Dermis microvascular lymphatic vessel endothelial cell (primary cell): ENCODE measurements at regions not wholly inside any gene's neighbourhood (a gene's known extent, or its start where the extent isn't known, plus 50 kb on each side); places are given as distances from the start of the nearest gene placed in this dataset.
"Not testable (repeated sequence)": the region's sequence is repeated elsewhere in the genome, so short reads cannot be mapped to it uniquely, and the experiment has no call there.

Source experiments
- DNase-seq, 2 donors: peaks; one replicate each; pipeline versions ENCODE4 v3.0.0 to v3.0.0-alpha.2; 2010; ENCODE audit warnings: low read depth in 2 of 2

DNA sequence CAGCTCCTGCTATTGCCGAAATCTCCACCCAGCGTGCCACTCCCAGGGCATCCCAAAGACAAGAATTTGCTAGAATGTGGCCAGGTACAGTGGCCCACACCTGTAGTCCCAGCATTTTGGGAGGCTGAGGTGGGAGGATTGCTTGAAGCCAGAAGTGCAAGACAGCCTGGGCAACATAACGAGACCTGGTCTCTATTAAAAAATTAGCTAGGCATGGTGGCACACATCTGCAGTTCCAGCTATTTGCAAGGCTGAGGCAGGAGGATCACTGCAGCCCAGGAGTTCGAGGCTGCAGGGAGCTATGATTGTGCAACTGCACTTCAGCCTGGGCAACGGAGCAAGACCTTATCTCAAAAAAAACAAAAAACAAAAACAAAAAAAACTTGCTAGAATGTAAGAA, 73.3 kb upstream of the LYZL2 start:
- no peak for DNase-seq

DNA sequence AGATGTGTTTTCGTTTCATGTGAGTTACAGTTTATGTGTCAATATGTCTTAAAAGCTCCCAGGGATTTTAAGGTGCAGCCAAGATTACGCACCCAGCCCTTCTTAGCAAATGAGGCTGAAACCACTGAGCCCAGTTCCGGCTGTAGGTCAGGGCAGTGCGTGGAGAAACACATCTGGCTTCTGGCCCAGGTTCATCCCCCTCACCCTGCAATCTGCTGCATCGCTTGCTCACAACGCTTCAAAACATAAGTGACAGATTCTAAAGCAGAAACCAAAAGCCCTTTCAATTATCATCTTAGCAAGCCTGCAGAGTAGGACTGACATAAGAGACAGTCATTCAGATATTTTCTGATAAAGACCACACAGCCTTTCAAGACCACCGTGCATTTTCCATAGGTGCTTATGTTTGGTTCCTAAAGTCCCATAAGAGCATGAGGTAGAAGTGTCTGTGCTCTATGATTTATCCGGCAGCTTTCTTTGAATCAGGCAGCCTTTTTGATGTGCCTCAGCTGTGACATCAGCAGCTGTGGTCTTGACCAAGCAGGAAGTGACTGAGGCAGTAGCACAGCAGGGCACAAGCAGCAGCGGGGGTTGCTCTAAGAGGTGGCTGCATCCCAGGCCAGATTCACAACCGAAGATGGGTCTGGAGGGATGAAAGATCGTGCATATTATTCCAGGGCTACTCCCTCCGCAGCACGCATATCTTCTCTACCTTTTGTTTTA, 72.1 kb upstream of the LYZL2 start:
- no peak for DNase-seq

DNA sequence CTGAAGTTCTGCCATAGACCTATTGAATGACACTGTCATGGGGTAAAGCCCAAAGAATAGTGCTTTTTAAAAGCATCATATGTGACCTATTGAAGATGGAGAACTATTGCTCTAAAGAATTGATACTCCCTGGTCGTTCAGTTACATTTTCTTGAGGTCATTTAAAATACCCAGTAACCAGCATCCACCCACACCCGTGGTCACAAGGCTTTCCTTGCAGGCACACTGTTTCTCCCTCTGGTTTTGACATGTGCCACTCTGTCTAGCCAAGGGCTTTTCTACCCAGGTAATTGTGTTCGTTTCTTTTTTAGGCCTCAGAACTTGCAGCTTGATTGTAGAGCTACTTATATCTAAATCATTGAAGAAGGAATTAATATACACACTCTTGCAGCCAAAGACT, 68.3 kb upstream of the LYZL2 start:
- no peak for DNase-seq

DNA sequence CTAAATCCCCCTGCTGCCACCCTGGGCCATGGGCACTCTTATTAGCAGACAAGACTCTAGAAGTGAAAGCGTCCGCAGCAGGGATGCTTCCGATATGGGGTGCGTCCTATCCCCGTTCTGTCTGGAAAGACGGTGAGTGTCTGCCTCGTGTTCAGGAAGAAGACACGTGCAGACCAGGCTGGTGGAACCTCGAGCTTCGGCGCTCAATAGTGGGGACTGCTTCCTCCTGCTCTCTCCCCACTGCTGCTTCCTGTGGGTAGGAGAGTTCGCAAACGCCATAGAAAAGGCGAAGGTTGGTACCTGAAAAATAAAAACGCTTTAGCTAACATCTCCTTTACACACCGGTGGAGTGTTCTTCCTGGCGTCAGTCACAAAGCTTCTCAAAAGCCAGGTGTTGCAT, 67.7 kb upstream of the LYZL2 start:
- not testable (repeated sequence) for DNase-seq

DNA sequence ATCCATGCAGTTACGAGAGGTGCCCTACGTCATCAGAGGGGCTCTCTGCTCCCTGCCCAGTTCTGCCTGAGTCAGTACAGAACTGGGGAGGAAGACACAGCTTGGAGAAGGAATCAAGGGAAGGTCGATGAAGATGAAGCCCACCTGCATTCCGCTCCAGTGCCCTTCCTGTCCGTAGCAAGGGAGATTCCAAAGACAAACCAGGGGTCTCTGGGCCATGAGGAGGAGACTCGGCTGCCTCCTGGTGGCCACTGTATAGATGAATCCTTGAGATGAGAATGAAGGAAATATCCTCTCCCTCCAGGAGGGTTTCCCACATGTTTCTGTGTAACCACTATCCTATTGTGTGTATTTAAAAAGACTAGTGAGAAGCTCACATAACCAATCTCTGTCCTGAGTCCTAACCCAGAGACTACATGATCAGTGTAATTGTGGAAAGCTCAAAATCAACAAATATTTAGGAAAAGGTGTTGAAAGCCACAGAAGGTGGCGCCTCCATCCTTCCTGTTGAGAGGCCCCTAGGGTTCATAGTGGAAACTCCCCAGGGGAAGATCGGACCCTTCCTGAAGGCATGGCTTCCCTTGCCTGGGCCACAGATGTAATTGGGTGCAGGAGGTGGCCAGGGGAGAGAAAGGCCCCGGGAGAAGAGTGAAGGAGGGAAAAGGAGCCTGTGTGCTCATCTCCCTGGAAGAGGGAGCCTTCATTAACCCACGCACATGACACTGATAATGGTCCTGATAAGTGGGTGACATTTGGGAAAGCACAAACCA, 67.0 kb upstream of the LYZL2 start:
- not testable (repeated sequence) for DNase-seq

DNA sequence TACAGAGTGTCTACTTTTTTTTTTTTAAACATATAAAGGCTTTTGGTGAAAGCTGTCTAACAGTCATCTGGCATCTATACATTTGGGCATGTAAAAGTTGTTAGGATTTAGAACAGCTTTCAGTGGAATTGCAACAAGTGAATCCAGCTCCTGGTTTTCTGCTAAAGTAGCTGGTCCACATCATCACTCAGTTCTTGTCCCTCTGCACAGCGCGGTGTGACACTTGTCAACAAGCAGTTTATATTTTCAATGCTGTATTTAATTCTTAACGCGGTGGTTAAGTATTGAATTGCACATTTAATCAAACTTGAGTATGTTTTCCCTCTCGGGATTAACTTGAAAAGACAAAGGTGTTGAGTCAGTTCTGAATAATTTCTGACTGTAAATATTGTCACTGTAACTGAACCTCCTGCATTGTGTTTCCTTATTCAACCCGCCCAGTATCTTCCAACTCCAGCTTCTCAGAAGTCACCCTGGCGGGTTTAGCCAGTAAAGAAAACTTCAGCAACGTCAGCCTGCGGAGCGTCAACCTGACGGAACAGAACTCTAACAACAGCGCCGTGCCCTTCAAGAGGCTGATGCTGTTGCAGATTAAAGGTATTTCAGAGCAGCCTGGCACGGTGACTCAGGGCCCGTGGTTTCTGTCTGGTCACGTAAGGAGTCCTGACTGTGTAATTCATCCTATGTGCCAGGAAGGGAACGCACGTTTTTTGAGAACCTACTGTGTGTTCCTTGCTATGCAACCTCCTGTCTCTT, 66.1 kb upstream of the LYZL2 start:
- DNase-seq: not testable (repeated sequence)

DNA sequence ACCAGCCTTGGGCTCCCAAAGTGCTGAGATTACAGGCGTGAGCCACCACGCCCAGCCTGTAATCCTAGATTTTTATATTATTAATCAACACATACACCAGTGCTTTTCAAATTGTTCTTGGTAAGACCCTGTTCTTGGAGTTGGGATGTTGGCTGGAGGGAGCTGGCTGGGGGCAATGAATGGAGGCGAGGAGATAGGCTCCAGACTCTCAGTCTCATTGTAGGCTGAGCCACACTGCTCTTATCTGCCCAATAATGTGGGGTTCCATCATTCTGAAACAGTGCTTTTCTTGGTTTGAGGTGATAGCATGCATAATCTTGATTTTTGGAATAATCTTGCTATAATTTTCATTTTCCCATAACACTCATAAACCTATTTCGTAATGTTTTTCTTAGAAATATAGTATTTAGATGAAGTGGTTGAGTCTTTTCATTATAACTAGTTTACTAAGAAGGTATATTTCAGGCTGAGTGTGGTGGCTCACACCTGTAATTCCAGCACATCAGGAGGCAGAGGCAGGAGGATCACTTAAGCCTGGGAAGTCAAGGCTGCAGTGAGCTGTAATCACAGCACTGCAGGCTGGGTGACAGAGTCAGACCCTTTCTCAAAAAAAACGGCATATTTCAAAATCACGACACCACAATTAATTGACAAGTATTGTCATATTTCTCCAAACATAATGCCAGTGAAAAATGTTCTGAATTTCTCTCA, 65.1 kb upstream of the LYZL2 start:
- DNase-seq: no peak

DNA sequence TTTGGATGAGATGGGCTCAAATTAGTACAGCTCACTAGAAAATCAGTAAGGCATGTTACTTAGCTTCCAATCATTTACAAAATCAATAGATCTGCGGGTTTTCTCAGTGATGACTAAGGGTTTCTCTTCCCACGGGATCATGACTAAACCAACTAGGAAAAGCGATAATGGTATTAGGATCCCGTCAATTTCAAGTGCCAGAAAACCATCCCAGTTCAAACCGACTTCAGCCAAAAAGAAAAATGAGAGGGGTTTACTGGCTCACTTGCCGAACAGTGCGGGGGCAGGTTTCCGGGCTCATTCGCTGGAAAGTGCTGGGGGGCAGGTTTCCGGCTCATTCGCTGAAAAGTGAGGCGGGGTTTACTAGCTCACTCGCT, 62.1 kb upstream of the LYZL2 start:
- DNase-seq: no peak

DNA sequence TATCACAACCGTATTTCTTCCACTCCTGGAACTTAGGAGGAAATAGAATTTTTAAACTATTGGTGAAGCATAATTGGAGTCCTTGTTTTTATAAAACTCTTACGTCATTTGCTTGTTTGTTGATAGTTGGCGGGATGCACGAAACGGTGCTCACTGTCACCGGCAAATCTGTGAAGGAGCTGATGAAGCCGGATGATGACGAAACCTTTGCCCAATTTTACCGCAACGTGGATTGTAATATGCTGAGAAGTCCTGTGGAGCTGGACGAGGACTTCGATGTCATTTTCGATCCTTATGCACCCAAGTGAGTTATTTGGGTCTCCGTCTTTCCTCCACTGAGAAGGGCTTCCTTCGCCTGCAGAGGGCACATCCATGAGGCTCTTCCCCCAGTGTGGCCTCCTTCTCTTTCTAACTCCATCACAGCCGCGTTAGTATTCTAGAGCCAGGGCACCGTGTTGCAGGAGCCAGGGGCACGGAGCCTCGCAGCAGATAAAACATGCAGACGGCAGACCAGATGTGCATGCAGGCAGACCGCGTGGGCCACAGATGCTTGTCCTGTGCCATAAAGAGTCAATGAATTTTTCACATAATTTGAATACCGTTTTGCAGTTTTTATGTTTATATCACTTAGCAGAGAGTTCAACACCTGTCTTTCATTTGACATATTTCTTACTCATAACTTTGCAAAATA, 61.5 kb upstream of the LYZL2 start:
- not testable (repeated sequence) for DNase-seq

DNA sequence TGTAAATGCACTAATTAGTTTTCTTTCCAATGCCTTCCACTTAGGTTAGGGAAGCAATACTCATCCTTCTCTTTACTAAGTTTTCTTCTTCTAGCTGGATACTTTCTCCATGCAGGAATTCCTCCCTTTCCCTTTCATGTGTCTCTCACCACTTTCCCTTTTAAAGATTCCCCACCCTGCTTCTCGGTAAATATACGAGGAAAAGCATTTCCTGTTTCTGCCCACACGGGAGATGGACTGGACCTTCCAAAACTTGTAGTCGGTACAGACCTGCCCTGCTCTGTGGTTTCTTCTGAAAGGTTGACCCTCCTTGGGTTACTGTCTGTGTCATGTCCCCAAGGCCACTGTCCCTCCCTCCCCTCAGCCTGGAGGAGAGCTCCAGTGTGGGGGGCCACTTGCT, 58.9 kb upstream of the LYZL2 start:
- DNase-seq: no peak

DNA sequence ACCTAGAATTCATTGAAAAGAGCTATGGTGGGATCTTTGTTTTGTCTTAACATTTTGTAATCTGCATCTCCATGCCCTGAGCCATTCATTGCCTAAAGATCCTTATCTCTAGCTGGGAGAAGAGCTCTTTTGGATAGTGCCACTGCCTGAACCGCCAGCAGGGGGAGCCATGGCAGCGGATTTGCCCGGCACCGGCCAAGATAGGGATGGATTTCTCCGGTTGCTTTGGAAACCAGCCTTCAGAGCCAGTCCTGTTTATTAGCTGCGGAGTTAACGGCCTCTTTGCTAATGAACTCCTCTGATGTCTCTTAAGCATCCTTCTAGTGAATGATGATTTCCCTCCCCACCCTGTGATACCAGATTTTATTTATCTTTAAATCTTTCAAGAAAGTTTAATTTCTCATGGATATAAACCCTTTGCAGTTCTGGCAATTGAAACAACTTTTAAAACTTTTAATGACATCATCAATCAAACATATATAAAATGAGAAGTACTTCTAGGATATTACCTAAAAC, 58.2 kb upstream of the LYZL2 start:
- peak; percentile 26 to 73 for DNase-seq

DNA sequence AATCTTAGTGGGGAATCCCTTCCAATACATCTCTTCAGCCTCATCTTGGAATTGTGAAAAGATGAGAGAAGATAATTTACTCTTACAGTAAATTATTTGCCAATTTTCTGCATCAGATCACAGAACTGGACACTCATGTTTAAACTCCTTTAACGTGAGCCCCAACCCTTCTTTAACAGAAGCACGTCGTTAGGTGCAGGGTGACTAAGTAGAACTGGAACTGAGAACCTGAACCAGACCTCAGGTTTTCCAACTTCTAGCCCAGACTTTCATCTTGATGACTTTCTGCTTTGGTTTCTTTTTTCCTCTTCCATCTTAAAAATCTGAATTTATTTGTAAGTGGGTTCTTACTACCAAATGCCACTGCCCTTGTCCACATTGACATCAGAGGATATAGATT, 57.2 kb upstream of the LYZL2 start:
- DNase-seq: no peak

DNA sequence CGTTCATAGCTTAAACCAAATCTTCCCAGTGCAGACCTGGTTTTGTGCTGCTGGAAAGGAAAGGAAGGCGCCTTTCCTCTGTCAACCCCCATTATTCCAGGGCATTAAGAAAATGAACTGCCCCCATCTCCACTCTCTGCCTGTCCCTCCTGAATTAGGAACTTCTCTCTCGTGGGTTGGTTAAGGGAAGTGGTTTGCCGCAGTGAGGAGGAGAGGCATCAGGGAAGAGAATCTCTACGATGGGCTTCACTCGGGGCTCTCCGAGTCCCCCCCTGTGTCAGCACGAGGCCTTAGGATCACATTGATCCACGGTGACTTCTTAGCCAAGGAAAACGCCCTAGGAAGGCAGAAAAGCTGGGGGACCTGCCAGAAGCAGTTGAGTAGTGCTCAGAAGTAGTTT, 53.9 kb upstream of the LYZL2 start:
- DNase-seq: no peak

DNA sequence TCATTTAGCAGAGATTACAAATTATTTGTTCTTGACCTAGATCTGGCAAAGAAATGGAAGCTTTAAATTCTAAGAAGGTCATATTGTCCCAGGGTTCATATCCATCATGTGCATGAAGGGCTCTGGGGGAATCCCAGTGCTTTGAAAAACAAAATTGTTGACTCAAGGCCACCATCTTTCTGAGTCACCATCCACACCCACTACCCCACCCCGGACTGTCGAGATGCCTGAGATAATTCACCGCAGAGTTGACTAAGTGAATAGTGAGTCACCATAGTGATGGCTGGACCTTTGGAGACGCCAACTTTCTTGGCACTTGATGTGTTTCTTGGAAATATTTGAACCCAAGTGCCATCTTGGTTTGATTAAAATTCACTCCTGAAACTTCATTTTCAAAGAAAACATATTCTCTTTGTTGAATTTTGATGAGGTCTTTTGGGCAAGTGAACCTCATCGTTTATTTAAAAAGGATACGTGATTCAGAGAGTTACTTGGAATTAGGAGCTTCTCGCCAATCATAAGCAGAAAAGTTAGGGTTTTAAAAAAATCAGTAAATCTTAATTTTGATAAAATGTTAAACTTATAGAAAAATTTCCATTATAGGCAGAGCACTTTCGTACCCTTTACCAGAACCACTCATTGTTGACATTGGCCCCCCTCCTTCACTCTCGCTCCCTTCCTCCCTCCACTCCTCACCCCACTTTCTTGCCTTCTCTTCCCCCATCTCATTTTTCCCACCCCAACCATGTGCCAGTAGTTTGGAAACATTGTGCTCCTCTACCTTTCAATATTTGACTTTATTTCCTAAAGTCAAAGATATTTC, 53.0 kb upstream of the LYZL2 start:
- DNase-seq: peak in 1 of 2 donors; percentile 68

DNA sequence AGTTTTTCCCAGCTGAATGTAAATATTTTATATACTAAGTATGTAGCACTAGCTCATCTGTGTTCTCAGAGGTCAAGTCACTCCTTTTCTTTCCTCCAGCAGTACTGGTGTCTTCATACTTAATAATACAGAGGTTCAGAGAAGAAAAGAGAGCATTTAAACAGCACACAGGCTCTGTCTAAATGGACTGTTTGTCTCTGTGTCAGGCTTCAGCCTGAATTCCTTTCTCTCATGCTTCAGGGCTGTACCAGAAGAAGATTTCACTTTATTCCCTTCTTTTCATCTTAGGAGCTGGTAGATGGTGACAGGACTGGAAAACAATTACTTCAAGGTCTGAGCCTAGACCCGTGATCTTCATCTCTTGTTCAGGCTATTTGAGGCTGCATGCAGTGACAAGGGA, 51.4 kb upstream of the LYZL2 start:
- no peak for DNase-seq
